Left lung (tissue), 4 donors: ENCODE measurements at regions not wholly inside any gene's neighbourhood (a gene's known extent, or its start where the extent isn't known, plus 50 kb on each side); places are given as distances from the start of the nearest gene placed in this dataset.

Experiments used
- ATAC-seq: fragments of 200-7000 bp; cut with Tn5 transposase; one replicate; pipeline ENCODE4 v1.9.1; 2020; ENCODE audit warnings: moderate library complexity
- DNase-seq, 4 donors: peaks; one replicate each; pipeline ENCODE4 v3.0.0-alpha.2; 2013 to 2020
- H3K27ac ChIP-seq, 2 donors: fragments of 200-600 bp; sonication (generic) in 1 of 2; one replicate each; pipeline versions ENCODE4 v1.5.0 to v1.8.0; 2020 to 2021
- H3K27me3 ChIP-seq, 2 donors: fragments of 200-600 bp; sonication (generic) in 1 of 2; one replicate each; pipeline versions ENCODE4 v1.5.0 to v1.8.0; 2020 to 2021
- H3K36me3 ChIP-seq, 2 donors: fragments of 200-600 bp; sonication (generic) in 1 of 2; one replicate each; pipeline versions ENCODE4 v1.5.0 to v1.8.0; 2020 to 2021
- H3K4me1 ChIP-seq, 2 donors: fragments of 200-600 bp; one replicate each; pipeline ENCODE4 v1.8.0; 2021
- H3K4me3 ChIP-seq, 2 donors: fragments of 200-600 bp; sonication (generic) in 1 of 2; one replicate each; pipeline versions ENCODE4 v1.5.0 to v1.8.0; 2020 to 2021; ENCODE audit warnings: mild to moderate bottlenecking in 1 of 2
- H3K9me3 ChIP-seq, 2 donors: fragments of 200-600 bp; sonication (generic) in 1 of 2; one replicate each; pipeline versions ENCODE4 v1.5.0 to v1.8.0; 2020 to 2021
- intact Hi-C, 2 donors: fragments of 100-400 bp; cut with DNase I; formaldehyde crosslinking; loops; one replicate each; pipeline versions ENCODE4 v1.11.2 to v1.14.2; 2022
- TF ChIP-seq, protein P1 (sequence below), 2 donors: fragments of 200-600 bp; sonication (generic) in 1 of 2; IDR thresholded peaks; one replicate each; pipeline versions ENCODE4 v1.5.0 to v1.8.0; 2021; ENCODE audit warnings: antibody characterized with exemption in 2 of 2
- donor health status: DM: no; HTN: yes; CAD: no.
- donor health status: DM: no; HTN: no; CAD: no.

DNA sequence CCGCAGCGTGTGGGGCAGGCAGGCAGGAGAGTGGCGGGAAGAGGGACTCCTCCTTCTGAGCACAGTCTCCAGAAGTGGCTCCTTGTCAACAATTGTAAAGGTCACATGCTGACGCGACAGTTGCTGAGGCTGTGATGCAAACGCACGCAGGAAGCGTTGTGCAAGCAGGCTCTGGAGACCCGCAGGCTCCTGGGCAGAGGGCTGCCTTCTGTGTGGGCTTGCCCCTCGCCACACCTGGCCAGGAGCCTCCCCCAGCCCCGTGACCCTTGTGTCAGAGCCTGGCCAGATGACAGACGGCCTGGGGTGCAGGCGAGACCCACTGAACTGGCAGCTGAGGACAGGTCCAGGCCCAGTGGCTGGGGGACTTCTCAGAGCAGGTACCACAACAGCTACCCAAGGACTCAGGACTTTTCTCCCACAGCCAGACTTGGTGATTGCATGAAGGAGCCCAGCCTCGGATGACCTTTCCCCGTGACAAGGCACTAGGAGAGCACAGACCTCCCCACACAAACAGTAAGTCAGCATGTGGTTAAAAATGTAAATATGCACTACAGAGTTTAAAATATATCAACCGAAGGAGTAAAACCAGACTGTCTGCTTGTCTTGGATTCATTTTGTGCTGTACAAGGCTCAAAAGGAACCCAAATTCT, 222.1 kb upstream of the RREB1 start:
- intact Hi-C loops: no loop called here
- H3K9me3 ChIP-seq: no peaks in the 10 kb centered on the region
- peak in 3 of 4 donors; percentile 60 to 94 (median 89) for DNase-seq
- TF ChIP-seq, protein P1, sequence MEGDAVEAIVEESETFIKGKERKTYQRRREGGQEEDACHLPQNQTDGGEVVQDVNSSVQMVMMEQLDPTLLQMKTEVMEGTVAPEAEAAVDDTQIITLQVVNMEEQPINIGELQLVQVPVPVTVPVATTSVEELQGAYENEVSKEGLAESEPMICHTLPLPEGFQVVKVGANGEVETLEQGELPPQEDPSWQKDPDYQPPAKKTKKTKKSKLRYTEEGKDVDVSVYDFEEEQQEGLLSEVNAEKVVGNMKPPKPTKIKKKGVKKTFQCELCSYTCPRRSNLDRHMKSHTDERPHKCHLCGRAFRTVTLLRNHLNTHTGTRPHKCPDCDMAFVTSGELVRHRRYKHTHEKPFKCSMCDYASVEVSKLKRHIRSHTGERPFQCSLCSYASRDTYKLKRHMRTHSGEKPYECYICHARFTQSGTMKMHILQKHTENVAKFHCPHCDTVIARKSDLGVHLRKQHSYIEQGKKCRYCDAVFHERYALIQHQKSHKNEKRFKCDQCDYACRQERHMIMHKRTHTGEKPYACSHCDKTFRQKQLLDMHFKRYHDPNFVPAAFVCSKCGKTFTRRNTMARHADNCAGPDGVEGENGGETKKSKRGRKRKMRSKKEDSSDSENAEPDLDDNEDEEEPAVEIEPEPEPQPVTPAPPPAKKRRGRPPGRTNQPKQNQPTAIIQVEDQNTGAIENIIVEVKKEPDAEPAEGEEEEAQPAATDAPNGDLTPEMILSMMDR (IDR thresholded peaks at IDR 0.05): no peak
- peak; percentile 80 for ATAC-seq
- no peaks in the 10 kb centered on the region for H3K27me3 ChIP-seq
- H3K36me3 ChIP-seq: no peaks in the 10 kb centered on the region
- H3K27ac ChIP-seq: peak overlapping the region; percentile 80 to 95
- peaks cover 0 to 76% of the 10 kb centered on the region in 2 donors for H3K4me1 ChIP-seq
- no peak overlapping the region for H3K4me3 ChIP-seq

DNA sequence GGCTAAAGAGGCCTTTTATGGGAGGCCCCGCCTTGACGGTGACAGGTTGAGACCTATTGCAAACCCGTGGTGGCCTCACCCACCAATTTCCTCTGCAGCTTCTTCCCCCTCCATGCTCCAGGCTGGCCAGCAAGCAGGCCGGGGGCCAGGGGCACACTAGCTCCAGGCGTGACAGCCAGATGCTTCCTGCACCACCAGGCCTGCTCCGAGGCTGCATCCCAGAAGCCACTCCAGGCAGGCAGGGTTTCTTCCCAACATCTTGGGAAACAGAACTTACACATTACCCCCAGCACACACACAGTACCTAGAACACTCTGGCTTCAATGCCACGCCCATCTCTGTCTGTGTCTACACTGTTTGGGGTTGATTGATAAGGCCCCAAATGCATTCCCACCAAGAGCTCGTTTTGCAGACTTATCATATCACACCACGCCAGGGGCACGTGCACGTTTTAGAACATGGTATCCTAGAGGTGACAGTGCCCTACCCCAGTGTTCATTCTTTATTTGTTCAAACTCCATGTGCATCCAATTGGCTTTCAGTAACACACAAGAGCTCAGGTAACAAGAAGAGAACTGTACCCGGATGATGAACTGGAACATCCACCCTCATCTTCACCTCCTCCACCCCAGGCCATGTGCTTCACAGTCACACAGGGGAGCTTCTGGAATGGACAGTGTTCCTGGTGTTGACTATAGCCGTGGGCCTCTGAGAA, 221.4 kb upstream of the RREB1 start:
- Histone ChIP-seq H3K27ac (peak overlapping the region; percentile 80 to 95), H3K4me3 (no peak overlapping the region), H3K9me3 (no peaks in the 10 kb centered on the region), H3K27me3 (no peaks in the 10 kb centered on the region), H3K36me3 (no peaks in the 10 kb centered on the region), H3K4me1 (peaks cover 0 to 77% of the 10 kb centered on the region in 2 donors)
- intact Hi-C loops: no loop called here
- TF ChIP-seq, protein P1 (IDR thresholded peaks at IDR 0.05): no peak
- peak in 2 of 4 donors; percentile 54 to 87 for DNase-seq
- ATAC-seq: peak; percentile 22

DNA sequence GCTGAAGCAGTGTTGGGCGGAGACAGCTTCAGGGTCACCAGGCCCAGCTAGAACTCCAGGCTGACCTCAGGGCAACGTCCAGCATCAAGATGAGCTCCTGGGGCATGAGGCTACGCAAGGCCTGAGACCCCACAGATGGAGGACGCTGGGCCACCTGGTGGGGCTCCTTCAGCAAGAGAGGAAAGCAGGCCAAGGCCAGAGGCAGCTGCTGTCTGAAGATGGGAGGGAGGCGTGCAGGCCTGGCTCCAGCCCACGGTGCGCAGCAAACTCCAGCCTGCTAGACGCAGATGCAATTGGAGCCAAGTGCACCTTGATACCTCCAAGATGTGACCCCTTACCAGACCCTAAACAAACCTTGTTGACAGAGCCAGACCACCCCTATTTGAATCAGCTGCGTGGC, 220.9 kb upstream of the RREB1 start:
- H3K36me3 ChIP-seq: no peaks in the 10 kb centered on the region
- no peak for DNase-seq
- H3K27ac ChIP-seq: peak overlapping the region in 1 of 2 donors; percentile 95
- no peaks in the 10 kb centered on the region for H3K27me3 ChIP-seq
- H3K4me1 ChIP-seq: peaks cover 0 to 78% of the 10 kb centered on the region in 2 donors
- H3K9me3 ChIP-seq: no peaks in the 10 kb centered on the region
- no peak overlapping the region for H3K4me3 ChIP-seq
- TF ChIP-seq, protein P1 (IDR thresholded peaks at IDR 0.05): no peak
- no peak for ATAC-seq
- intact Hi-C loops: no loop called here

DNA sequence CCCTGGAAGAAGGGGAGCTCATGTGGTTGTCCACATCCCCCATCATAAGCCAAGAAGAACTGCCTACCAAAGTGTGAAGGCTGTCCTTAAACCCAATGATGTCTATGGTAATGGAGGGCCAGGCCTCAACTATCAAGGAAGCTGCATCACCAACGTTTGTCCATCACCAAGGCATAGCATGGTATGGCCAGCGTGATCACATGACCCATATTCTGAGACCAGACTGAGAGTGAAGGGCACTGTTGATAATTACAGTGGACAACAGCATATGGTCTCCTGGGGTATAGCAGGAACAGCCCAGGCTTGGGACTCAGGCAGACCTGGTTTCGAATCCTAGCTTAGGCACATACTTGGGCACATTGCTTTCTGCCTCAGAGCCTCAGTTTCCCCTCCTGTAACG, 218.2 kb upstream of the RREB1 start:
- DNase-seq (no peak), ATAC-seq (no peak)
- peak overlapping the region in 1 of 2 donors; percentile 67 for H3K27ac ChIP-seq

DNA sequence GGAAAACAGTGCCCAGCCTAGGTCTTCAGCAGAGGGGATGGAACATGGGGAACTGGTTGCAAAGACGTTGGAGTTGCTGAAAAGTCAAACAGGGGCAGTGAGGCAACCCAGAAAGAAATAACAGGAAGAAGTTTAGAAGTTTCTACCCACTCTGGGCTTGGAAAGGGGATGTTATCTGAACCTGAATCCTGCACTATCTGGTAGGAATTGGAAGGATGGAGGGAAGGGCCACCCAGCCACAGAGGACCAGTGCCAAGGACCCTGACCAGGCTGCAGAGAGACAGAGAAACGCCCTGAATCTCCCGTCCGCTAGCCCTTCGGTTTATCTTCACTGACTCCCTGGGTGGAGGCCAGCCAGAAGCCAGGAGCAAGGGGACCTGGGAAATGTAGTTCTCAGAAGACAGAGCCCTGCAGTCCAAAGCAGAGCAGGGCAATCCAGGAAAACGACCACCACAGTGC, 217.3 kb upstream of the RREB1 start:
- ATAC-seq: peak; percentile 35

More for the DNA sequence above, 218.2 kb upstream of the RREB1 start:
- intact Hi-C loops: no loop called here
- Histone ChIP-seq H3K27me3 (no peaks in the 10 kb centered on the region), H3K9me3 (no peaks in the 10 kb centered on the region), H3K36me3 (no peaks in the 10 kb centered on the region), H3K4me1 (peaks cover 0 to 72% of the 10 kb centered on the region in 2 donors), H3K4me3 (no peak overlapping the region)
- TF ChIP-seq, protein P1 (IDR thresholded peaks at IDR 0.05): no peak

More for the DNA sequence above, 217.3 kb upstream of the RREB1 start:
- Histone ChIP-seq H3K36me3 (no peaks in the 10 kb centered on the region), H3K27me3 (no peaks in the 10 kb centered on the region), H3K27ac (peak overlapping the region in 1 of 2 donors; percentile 67), H3K9me3 (no peaks in the 10 kb centered on the region), H3K4me3 (no peak overlapping the region), H3K4me1 (peaks cover 0 to 64% of the 10 kb centered on the region in 2 donors)
- TF ChIP-seq, protein P1 (IDR thresholded peaks at IDR 0.05): no peak
- DNase-seq: peak in 1 of 4 donors; percentile 46
- intact Hi-C loops: no loop called here
